H9 (cell line): ENCODE measurements at regions not wholly inside any gene's neighbourhood (a gene's known extent, or its start where the extent isn't known, plus 50 kb on each side); places are given as distances from the start of the nearest gene placed in this dataset.

ENCODE experiments used
- DNase-seq: peaks from one replicate; pipeline ENCODE4 v3.0.0-alpha.2; 2017
- H2AFZ ChIP-seq: one replicate; pipeline ENCODE4 v1.6.1; 2013; ENCODE audit warnings: mild to moderate bottlenecking, low read length, control low read depth, moderate library complexity
- H2AK5ac ChIP-seq: 2 replicates; pipeline ENCODE4 v1.6.1; 2013; ENCODE audit warnings: low read length, control low read depth, mixed read lengths; ENCODE audit not compliant: insufficient read length
- H2BK120ac ChIP-seq: one replicate; pipeline ENCODE4 v1.6.1; 2013; ENCODE audit warnings: low read depth, mild to moderate bottlenecking, low read length, control low read depth, inconsistent platforms; ENCODE audit not compliant: poor library complexity, severe bottlenecking
- H2BK12ac ChIP-seq: 2 replicates; pipeline ENCODE4 v1.6.1; 2013; ENCODE audit warnings: low read length, control low read depth, mixed read lengths, low read depth; ENCODE audit not compliant: insufficient read length
- H2BK15ac ChIP-seq: 2 replicates; pipeline ENCODE4 v1.6.1; 2013; ENCODE audit warnings: low read depth, low read length, control low read depth
- H2BK20ac ChIP-seq: one replicate; pipeline ENCODE4 v1.6.1; 2013; ENCODE audit warnings: low read depth, mild to moderate bottlenecking, low read length, control low read depth, inconsistent platforms; ENCODE audit not compliant: poor library complexity, severe bottlenecking
- H2BK5ac ChIP-seq: 2 replicates; pipeline ENCODE4 v1.6.1; 2013; ENCODE audit warnings: low read length, control low read depth, mixed read lengths; ENCODE audit not compliant: insufficient read length
- H3K14ac ChIP-seq: 2 replicates; pipeline ENCODE4 v1.6.1; 2013; ENCODE audit warnings: low read length, control low read depth; ENCODE audit not compliant: insufficient read depth
- H3K18ac ChIP-seq: 2 replicates; pipeline ENCODE4 v1.6.1; 2013; ENCODE audit warnings: low read depth, mild to moderate bottlenecking, mixed read lengths, low read length, control low read depth; ENCODE audit not compliant: insufficient read length
- H3K23ac ChIP-seq: 2 replicates; pipeline ENCODE4 v1.6.1; 2013; ENCODE audit warnings: low read length, control low read depth, mixed read lengths, low read depth; ENCODE audit not compliant: insufficient read length
- H3K23me2 ChIP-seq: 2 replicates; pipeline ENCODE4 v1.6.1; 2013; ENCODE audit warnings: low read depth, mild to moderate bottlenecking, mixed read lengths, low read length, control low read depth; ENCODE audit not compliant: insufficient read length, poor library complexity, severe bottlenecking
- H3K27ac ChIP-seq: 2 replicates; pipeline ENCODE4 v1.5.1; 2013; ENCODE audit warnings: low read length, control low read depth, mixed read lengths, low read depth; ENCODE audit not compliant: insufficient read length
- H3K27me3 ChIP-seq: 2 replicates; pipeline ENCODE4 v1.6.1; 2013; ENCODE audit warnings: low read length, control low read depth, inconsistent platforms; ENCODE audit not compliant: insufficient read depth
- H3K4ac ChIP-seq: 2 replicates; pipeline ENCODE4 v1.6.1; 2013; ENCODE audit warnings: low read depth, mild to moderate bottlenecking, control low read depth, inconsistent platforms, low read length, moderate library complexity
- H3K4me1 ChIP-seq: 2 replicates; pipeline ENCODE4 v1.6.1; 2013; ENCODE audit warnings: low read length, control low read depth, inconsistent platforms; ENCODE audit not compliant: insufficient read depth
- H3K4me2 ChIP-seq: 2 replicates; pipeline ENCODE4 v1.6.1; 2013; ENCODE audit warnings: low read length, control low read depth, mixed read lengths; ENCODE audit not compliant: insufficient read length, insufficient read depth
- H3K56ac ChIP-seq: 2 replicates; pipeline ENCODE4 v1.6.1; 2013; ENCODE audit warnings: low read depth, mild to moderate bottlenecking, mixed read lengths, low read length, control low read depth; ENCODE audit not compliant: insufficient read length
- H3K79me1 ChIP-seq: 2 replicates; pipeline ENCODE4 v1.6.1; 2013; ENCODE audit warnings: low read depth, mild to moderate bottlenecking, moderate library complexity, low read length, control low read depth, inconsistent platforms; ENCODE audit not compliant: insufficient read depth, poor library complexity, severe bottlenecking
- H3K79me2 ChIP-seq: 2 replicates; pipeline ENCODE4 v1.6.1; 2013; ENCODE audit warnings: low read length, control low read depth, inconsistent platforms; ENCODE audit not compliant: insufficient read depth
- H3K9ac ChIP-seq: 2 replicates; pipeline ENCODE4 v1.6.1; 2013; ENCODE audit warnings: low read length, control low read depth, mixed read lengths; ENCODE audit not compliant: insufficient read length; ENCODE audit errors: extremely low read depth
- H3K9me3 ChIP-seq: one replicate; pipeline ENCODE4 v1.6.1; 2013; ENCODE audit warnings: low read depth, low read length, inconsistent platforms; ENCODE audit not compliant: control insufficient read depth
- H3T11ph ChIP-seq: one replicate; pipeline ENCODE4 v1.6.1; 2013; ENCODE audit warnings: mild to moderate bottlenecking, low read length, control low read depth, inconsistent platforms
- H4K20me1 ChIP-seq: one replicate; pipeline ENCODE4 v1.6.1; 2013; ENCODE audit not compliant: control insufficient read depth, insufficient read length, insufficient read depth
- H4K5ac ChIP-seq: 2 replicates; pipeline ENCODE4 v1.6.1; 2013; ENCODE audit warnings: low read depth, mild to moderate bottlenecking, mixed read lengths, low read length, control low read depth; ENCODE audit not compliant: insufficient read length
- H4K8ac ChIP-seq: replicated peaks from 2 replicates; pipeline ENCODE4 v1.6.1; 2013; ENCODE audit warnings: low read length, control low read depth, mixed read lengths, low read depth; ENCODE audit not compliant: insufficient read length
- H4K91ac ChIP-seq: 2 replicates; pipeline ENCODE4 v1.6.1; 2013; ENCODE audit warnings: low read depth, mild to moderate bottlenecking, moderate library complexity, mixed read lengths, low read length, control low read depth; ENCODE audit not compliant: insufficient read length
- H3K27ac Mint-ChIP-seq, 3 experiments: 2 replicates in 2 of 3; 3 replicates in 1 of 3; pipeline ENCODE4 v1.8.0; 2020 to 2021; ENCODE audit warnings: mixed read lengths in 3 of 3, mild to moderate bottlenecking in 1 of 3, moderate library complexity in 1 of 3
- H3K27me3 Mint-ChIP-seq: 2 replicates; pipeline ENCODE4 v1.8.0; 2021; ENCODE audit warnings: low read depth, mild to moderate bottlenecking, moderate library complexity, mixed read lengths
- H3K36me3 Mint-ChIP-seq, 3 experiments: 2 replicates in 2 of 3; 3 replicates in 1 of 3; pipeline ENCODE4 v1.8.0; 2020 to 2021; ENCODE audit warnings: low read depth in 3 of 3, mixed read lengths in 3 of 3; ENCODE audit not compliant: insufficient read depth in 1 of 3
- H3K4me1 Mint-ChIP-seq, 2 experiments: 2 replicates each; pipeline ENCODE4 v1.8.0; 2020; ENCODE audit warnings: mixed read lengths in 2 of 2
- H3K4me3 Mint-ChIP-seq, 2 experiments: 2 replicates in 1 of 2; 3 replicates in 1 of 2; pipeline ENCODE4 v1.8.0; 2020 to 2021; ENCODE audit warnings: mild to moderate bottlenecking in 2 of 2, mixed read lengths in 2 of 2, moderate library complexity in 1 of 2
- H3K9me3 Mint-ChIP-seq, 2 experiments: 2 replicates in 1 of 2; 3 replicates in 1 of 2; pipeline ENCODE4 v1.8.0; 2020; ENCODE audit warnings: mild to moderate bottlenecking in 2 of 2, mixed read lengths in 2 of 2, moderate library complexity in 1 of 2
- WGBS: extraction: QIAGEN DNeasy Blood & Tissue Kit; methylation state at CpG from one replicate; pipeline ENCODE4 v1.1.7; 2013; ENCODE audit warnings: missing lambda C conversion rate, low lambda C conversion rate, mixed read lengths; ENCODE audit not compliant: insufficient read length; ENCODE audit errors: extremely low coverage; 5-methylcytosine and 5-hydroxymethylcytosine counted together
- TF ChIP-seq, protein P1 (sequence below): fragments of 200-600 bp; sonication (generic); conservative IDR thresholded peaks from 3 replicates; pipeline ENCODE4 v1.8.0; 2021; ENCODE audit warnings: antibody characterized with exemption, mild to moderate bottlenecking

- no peak overlapping the region for H3K27ac Mint-ChIP-seq
- Histone ChIP-seq H3K9me3 (no peaks in the 10 kb centered on the region), H4K5ac (no peak overlapping the region), H3K9ac (no peak overlapping the region), H3K4me2 (no peak overlapping the region), H3K18ac (no peak overlapping the region), H3T11ph (no peak overlapping the region), H4K8ac (no peak overlapping the region), H3K79me2 (no peaks in the 10 kb centered on the region), H2AFZ (no peak overlapping the region), H3K56ac (no peak overlapping the region), H3K27ac (no peak overlapping the region), H3K4me1 (no peaks in the 10 kb centered on the region), H4K20me1 (no peaks in the 10 kb centered on the region), H3K14ac (no peak overlapping the region), H2BK12ac (no peak overlapping the region), H2BK5ac (no peak overlapping the region), H3K27me3 (no peaks in the 10 kb centered on the region), H3K4ac (no peak overlapping the region), H2BK120ac (no peak overlapping the region), H2BK15ac (no peak overlapping the region), H2BK20ac (no peak overlapping the region), H3K23ac (no peak overlapping the region), H3K23me2 (no peaks in the 10 kb centered on the region), H4K91ac (no peak overlapping the region), H3K79me1 (no peaks in the 10 kb centered on the region), H2AK5ac (no peak overlapping the region)
- H3K9me3 Mint-ChIP-seq, result peaks cover 0 to 5% of the 10 kb centered on the region in 2 experiments; a peak in 4 of 5 replicates
- H3K4me3 Mint-ChIP-seq, result no peak overlapping the region
- no peaks in the 10 kb centered on the region for H3K36me3 Mint-ChIP-seq
- DNase-seq, result no peak
- no peaks in the 10 kb centered on the region for H3K4me1 Mint-ChIP-seq
- TF ChIP-seq, protein P1, sequence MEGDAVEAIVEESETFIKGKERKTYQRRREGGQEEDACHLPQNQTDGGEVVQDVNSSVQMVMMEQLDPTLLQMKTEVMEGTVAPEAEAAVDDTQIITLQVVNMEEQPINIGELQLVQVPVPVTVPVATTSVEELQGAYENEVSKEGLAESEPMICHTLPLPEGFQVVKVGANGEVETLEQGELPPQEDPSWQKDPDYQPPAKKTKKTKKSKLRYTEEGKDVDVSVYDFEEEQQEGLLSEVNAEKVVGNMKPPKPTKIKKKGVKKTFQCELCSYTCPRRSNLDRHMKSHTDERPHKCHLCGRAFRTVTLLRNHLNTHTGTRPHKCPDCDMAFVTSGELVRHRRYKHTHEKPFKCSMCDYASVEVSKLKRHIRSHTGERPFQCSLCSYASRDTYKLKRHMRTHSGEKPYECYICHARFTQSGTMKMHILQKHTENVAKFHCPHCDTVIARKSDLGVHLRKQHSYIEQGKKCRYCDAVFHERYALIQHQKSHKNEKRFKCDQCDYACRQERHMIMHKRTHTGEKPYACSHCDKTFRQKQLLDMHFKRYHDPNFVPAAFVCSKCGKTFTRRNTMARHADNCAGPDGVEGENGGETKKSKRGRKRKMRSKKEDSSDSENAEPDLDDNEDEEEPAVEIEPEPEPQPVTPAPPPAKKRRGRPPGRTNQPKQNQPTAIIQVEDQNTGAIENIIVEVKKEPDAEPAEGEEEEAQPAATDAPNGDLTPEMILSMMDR, result no peak
- no CpG with 5 or more reads among the region's 5 CpGs for WGBS
- H3K27me3 Mint-ChIP-seq, result peaks cover 7% of the 10 kb centered on the region
Observed at GRCh38 chr2:216942016-216942415, 82.2 kb upstream of the TNP1 start.
